MM.1S (cell line): ENCODE measurements at regions not wholly inside any gene's neighbourhood (a gene's known extent, or its start where the extent isn't known, plus 50 kb on each side); places are given as distances from the start of the nearest gene placed in this dataset.

Experiments used
- CTCF ChIP-seq: fragments of 300-600 bp; sonication (generic); IDR thresholded peaks from 2 replicates; pipeline ENCODE4 v1.5.1; 2016; ENCODE audit warnings: antibody characterized with exemption, low read length, mixed read lengths
- EZH2 ChIP-seq: fragments of 300-600 bp; sonication (generic); optimal IDR thresholded peaks from 2 replicates; pipeline ENCODE3; 2017; ENCODE audit warnings: low read depth, mild to moderate bottlenecking, antibody characterized with exemption, low read length, mixed read lengths
- EZH2phosphoT487 ChIP-seq: fragments of 300-600 bp; sonication (generic); IDR thresholded peaks from 2 replicates; pipeline ENCODE4 v1.6.1; 2018; ENCODE audit warnings: antibody characterized with exemption, low read length

- no peak for TF ChIP-seq CTCF
- TF ChIP-seq EZH2, result no peak
- no peak for TF ChIP-seq EZH2phosphoT487
Observed at GRCh38 chr16:5448798-5449197, 351.2 kb upstream of the EEF2KMT start.
